SK-N-SH treated with all-trans-retinoic acid at 6 μM for 48 hours (cell line): ENCODE measurements at regions not wholly inside any gene's neighbourhood (a gene's known extent, or its start where the extent isn't known, plus 50 kb on each side); places are given as distances from the start of the nearest gene placed in this dataset.

Source experiments
- CSDC2 ChIP-seq: fragments of 250-450 bp; sonication (Bioruptor Pico); IDR thresholded peaks from 2 replicates; pipeline ENCODE4 v1.5.0; 2020; ENCODE audit warnings: mild to moderate bottlenecking, moderate library complexity
- CSRNP3 ChIP-seq: fragments of 250-450 bp; sonication (Bioruptor Pico); IDR thresholded peaks from 2 replicates; pipeline ENCODE4 v1.5.1; 2021; ENCODE audit warnings: mild to moderate bottlenecking, moderate library complexity
- POU6F1 ChIP-seq: fragments of 250-450 bp; sonication (Bioruptor Pico); IDR thresholded peaks from 2 replicates; pipeline ENCODE4 v1.8.0; 2021; ENCODE audit warnings: low read depth, mild to moderate bottlenecking, moderate library complexity, borderline replicate concordance
- RARB ChIP-seq: fragments of 250-450 bp; sonication (Bioruptor Pico); IDR thresholded peaks from 2 replicates; pipeline ENCODE4 v1.8.0; 2021; ENCODE audit warnings: mild to moderate bottlenecking, moderate library complexity
- ZC3H10 ChIP-seq: fragments of 250-450 bp; sonication (Bioruptor Pico); IDR thresholded peaks from 2 replicates; pipeline ENCODE4 v1.5.1; 2021; ENCODE audit warnings: mild to moderate bottlenecking, moderate library complexity
- ZFP3 ChIP-seq: fragments of 250-450 bp; sonication (Bioruptor Pico); IDR thresholded peaks from 2 replicates; pipeline ENCODE4 v1.5.0; 2020; ENCODE audit warnings: mild to moderate bottlenecking, moderate library complexity
- ZFP30 ChIP-seq: fragments of 450-650 bp; formaldehyde crosslinking; IDR thresholded peaks from 2 replicates; pipeline ENCODE4 v1.5.0; 2022; ENCODE audit warnings: mild to moderate bottlenecking, moderate library complexity
- TF ChIP-seq, protein P1 (sequence below): fragments of 250-450 bp; sonication (Bioruptor Pico); IDR thresholded peaks from 2 replicates; pipeline ENCODE4 v1.8.0; 2020; ENCODE audit warnings: mild to moderate bottlenecking, moderate library complexity, borderline replicate concordance
- TF ChIP-seq, protein P2 (sequence below): fragments of 250-450 bp; sonication (Bioruptor Pico); IDR thresholded peaks from 2 replicates; pipeline ENCODE4 v1.5.1; 2020; ENCODE audit warnings: low read depth, mild to moderate bottlenecking, moderate library complexity

- TF ChIP-seq ZC3H10: no peak
- TF ChIP-seq, protein P1, sequence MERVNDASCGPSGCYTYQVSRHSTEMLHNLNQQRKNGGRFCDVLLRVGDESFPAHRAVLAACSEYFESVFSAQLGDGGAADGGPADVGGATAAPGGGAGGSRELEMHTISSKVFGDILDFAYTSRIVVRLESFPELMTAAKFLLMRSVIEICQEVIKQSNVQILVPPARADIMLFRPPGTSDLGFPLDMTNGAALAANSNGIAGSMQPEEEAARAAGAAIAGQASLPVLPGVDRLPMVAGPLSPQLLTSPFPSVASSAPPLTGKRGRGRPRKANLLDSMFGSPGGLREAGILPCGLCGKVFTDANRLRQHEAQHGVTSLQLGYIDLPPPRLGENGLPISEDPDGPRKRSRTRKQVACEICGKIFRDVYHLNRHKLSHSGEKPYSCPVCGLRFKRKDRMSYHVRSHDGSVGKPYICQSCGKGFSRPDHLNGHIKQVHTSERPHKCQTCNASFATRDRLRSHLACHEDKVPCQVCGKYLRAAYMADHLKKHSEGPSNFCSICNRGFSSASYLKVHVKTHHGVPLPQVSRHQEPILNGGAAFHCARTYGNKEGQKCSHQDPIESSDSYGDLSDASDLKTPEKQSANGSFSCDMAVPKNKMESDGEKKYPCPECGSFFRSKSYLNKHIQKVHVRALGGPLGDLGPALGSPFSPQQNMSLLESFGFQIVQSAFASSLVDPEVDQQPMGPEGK (CRISPR knock-in tag): no peak
- TF ChIP-seq, protein P2, sequence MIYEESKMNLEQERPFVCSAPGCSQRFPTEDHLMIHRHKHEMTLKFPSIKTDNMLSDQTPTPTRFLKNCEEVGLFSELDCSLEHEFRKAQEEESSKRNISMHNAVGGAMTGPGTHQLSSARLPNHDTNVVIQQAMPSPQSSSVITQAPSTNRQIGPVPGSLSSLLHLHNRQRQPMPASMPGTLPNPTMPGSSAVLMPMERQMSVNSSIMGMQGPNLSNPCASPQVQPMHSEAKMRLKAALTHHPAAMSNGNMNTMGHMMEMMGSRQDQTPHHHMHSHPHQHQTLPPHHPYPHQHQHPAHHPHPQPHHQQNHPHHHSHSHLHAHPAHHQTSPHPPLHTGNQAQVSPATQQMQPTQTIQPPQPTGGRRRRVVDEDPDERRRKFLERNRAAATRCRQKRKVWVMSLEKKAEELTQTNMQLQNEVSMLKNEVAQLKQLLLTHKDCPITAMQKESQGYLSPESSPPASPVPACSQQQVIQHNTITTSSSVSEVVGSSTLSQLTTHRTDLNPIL: no peak
- no peak for TF ChIP-seq ZFP30
- no peak for TF ChIP-seq CSRNP3 (CRISPR knock-in tag)
- no peak for TF ChIP-seq ZFP3 (CRISPR knock-in tag)
- TF ChIP-seq POU6F1: no peak
- no peak for TF ChIP-seq RARB (CRISPR knock-in tag)
- TF ChIP-seq CSDC2 (CRISPR knock-in tag): no peak
These were observed 71.8 kb upstream of the LTA4H start for GRCh38 chr12:96107236-96107635.
